Fibroblast of lung (primary cell): ENCODE measurements at regions not wholly inside any gene's neighbourhood (a gene's known extent, or its start where the extent isn't known, plus 50 kb on each side); places are given as distances from the start of the nearest gene placed in this dataset.
"Not testable (repeated sequence)": the region's sequence is repeated elsewhere in the genome, so short reads cannot be mapped to it uniquely, and the experiment has no call there.

Experiments
- CTCF ChIP-seq, 2 donors: IDR thresholded peaks in 1 of 2; conservative IDR thresholded peaks in 1 of 2; 1 replicate in 1 of 2; 2 replicates in 1 of 2; pipeline ENCODE4 v1.5.1; 2011 to 2012; ENCODE audit warnings: low read length in 2 of 2, control low read depth in 1 of 2, inconsistent platforms in 1 of 2, low read depth in 1 of 2, mild to moderate bottlenecking in 1 of 2
- EZH2 ChIP-seq: IDR thresholded peaks from 2 replicates; pipeline ENCODE4 v1.5.1; 2012; ENCODE audit warnings: low read length, control low read depth, mild to moderate bottlenecking; ENCODE audit errors: missing control alignments

- not testable (repeated sequence) for TF ChIP-seq CTCF (conservative IDR thresholded peaks at IDR 0.05 in 1 of 2, IDR thresholded peaks at IDR 0.05 in 1 of 2; ENCODE audit: low read depth in 1 of 2, low read length in 2 of 2); EZH2
These were observed 107.5 kb upstream of the ALDH3B2 start for GRCh38 chr11:67781967-67782366.
